Left ventricle myocardium inferior (tissue), 1 donor: ENCODE measurements at regions not wholly inside any gene's neighbourhood (a gene's known extent, or its start where the extent isn't known, plus 50 kb on each side); places are given as distances from the start of the nearest gene placed in this dataset.
"Not testable (repeated sequence)": the region's sequence is repeated elsewhere in the genome, so short reads cannot be mapped to it uniquely, and the experiment has no call there.

ENCODE experiments used
- DNase-seq: peaks from one replicate; pipeline ENCODE4 v3.0.0-alpha.2; 2020
- H3K27ac ChIP-seq: fragments of 200-600 bp; replicated peaks from 2 replicates; pipeline ENCODE4 v1.8.0; 2021
- H3K27me3 ChIP-seq: fragments of 200-600 bp; 2 replicates; pipeline ENCODE4 v1.8.0; 2021; ENCODE audit warnings: low read depth
- H3K36me3 ChIP-seq: fragments of 200-600 bp; 2 replicates; pipeline ENCODE4 v1.8.0; 2021
- H3K4me1 ChIP-seq: fragments of 200-600 bp; 2 replicates; pipeline ENCODE4 v1.8.0; 2021
- H3K4me3 ChIP-seq: fragments of 200-600 bp; 2 replicates; pipeline ENCODE4 v1.8.0; 2021; ENCODE audit warnings: mild to moderate bottlenecking, moderate library complexity
- H3K9me3 ChIP-seq: fragments of 200-600 bp; replicated peaks from 2 replicates; pipeline ENCODE4 v1.8.0; 2021
- intact Hi-C: fragments of 100-400 bp; cut with micrococcal nuclease; formaldehyde crosslinking; loops from one replicate; pipeline ENCODE4 v1.11.0; 2022
- TF ChIP-seq, protein P1 (sequence below): fragments of 200-600 bp; IDR thresholded peaks from 2 replicates; pipeline ENCODE4 v1.8.0; 2021; ENCODE audit warnings: antibody characterized with exemption, mild to moderate bottlenecking, borderline replicate concordance
- donor health status: DM: no; HTN: yes; CAD: no; lungs with severe emphysema.

DNA sequence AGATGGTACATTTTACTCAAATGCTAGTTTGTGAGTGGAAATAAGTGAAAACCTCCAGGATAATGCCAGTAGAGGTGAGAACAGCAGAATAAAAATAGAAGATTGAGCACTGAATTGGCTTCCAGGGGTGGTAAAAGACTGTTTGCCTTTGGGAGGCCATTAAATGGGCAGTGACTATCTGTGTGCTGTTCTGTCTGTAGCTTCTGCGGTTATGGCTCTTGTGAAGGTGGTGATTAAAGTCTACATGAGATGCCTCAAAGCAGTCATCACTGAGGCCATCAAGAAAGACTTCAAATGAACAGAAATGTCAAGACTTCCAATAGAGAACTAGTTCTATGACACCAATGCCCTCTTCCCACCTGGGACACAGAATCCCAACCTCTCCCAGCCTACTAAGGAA is 108.8 kb downstream of the EFHB start:
- Histone ChIP-seq H3K9me3 (peaks cover 29% of the 10 kb centered on the region), H3K36me3 (no peaks in the 10 kb centered on the region), H3K4me3 (no peak overlapping the region), H3K27me3 (no peaks in the 10 kb centered on the region), H3K4me1 (no peaks in the 10 kb centered on the region), H3K27ac (no peak overlapping the region)
- TF ChIP-seq, protein P1, sequence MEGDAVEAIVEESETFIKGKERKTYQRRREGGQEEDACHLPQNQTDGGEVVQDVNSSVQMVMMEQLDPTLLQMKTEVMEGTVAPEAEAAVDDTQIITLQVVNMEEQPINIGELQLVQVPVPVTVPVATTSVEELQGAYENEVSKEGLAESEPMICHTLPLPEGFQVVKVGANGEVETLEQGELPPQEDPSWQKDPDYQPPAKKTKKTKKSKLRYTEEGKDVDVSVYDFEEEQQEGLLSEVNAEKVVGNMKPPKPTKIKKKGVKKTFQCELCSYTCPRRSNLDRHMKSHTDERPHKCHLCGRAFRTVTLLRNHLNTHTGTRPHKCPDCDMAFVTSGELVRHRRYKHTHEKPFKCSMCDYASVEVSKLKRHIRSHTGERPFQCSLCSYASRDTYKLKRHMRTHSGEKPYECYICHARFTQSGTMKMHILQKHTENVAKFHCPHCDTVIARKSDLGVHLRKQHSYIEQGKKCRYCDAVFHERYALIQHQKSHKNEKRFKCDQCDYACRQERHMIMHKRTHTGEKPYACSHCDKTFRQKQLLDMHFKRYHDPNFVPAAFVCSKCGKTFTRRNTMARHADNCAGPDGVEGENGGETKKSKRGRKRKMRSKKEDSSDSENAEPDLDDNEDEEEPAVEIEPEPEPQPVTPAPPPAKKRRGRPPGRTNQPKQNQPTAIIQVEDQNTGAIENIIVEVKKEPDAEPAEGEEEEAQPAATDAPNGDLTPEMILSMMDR: no peak
- intact Hi-C loops: no loop called here
- no peak for DNase-seq

DNA sequence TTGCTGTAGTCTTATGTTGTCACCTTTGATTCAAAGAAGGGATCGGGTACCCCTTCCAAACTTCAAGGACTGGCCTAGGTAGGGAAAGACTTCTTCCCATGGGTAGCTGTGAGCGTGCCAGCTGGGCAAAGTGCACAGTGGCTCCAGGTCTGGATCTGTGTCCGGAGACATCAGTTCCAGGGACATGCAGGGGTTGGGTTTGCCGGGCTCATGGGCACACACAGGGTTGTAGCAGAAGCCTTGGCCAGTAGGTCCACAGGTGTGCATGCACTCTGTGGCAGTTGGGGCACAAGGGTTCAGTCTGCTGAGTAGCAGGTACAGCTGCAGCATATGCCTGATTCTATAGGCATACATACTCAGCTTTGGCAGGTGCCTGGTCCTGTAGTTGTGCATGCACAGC is 111.2 kb downstream of the EFHB start:
- H3K9me3 ChIP-seq: peaks cover 29% of the 10 kb centered on the region
- H3K27me3 ChIP-seq: no peaks in the 10 kb centered on the region
- TF ChIP-seq, protein P1: no peak
- DNase-seq: no peak
- no peak overlapping the region for H3K4me3 ChIP-seq
- H3K36me3 ChIP-seq: no peaks in the 10 kb centered on the region
- H3K4me1 ChIP-seq: no peaks in the 10 kb centered on the region
- no peak overlapping the region for H3K27ac ChIP-seq
- intact Hi-C loops: no loop called here

DNA sequence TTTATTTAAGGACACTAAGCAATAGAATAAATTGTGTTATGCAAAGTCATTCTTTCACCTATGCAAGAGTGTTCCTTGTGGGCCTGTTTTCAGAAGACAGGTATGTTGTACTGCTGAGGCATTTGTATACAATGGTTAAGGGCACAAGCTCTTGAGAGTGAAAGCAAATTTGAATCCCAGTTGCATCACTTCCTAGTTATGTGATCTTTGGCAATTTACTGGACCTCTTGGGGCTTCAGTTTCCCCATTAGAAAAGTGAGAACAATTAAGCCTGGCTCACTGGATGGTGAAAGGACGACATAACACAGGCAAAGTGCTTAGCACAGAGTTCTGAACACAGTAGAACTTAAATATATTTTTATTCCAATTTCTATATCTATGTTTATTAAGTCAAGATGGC is 117.4 kb downstream of the EFHB start:
- no peak overlapping the region for H3K27ac ChIP-seq
- H3K9me3 ChIP-seq: peaks cover 8% of the 10 kb centered on the region
- no peaks in the 10 kb centered on the region for H3K36me3 ChIP-seq
- DNase-seq: no peak
- H3K4me3 ChIP-seq: no peak overlapping the region
- H3K4me1 ChIP-seq: no peaks in the 10 kb centered on the region
- TF ChIP-seq, protein P1: no peak
- intact Hi-C loops: no loop called here
- H3K27me3 ChIP-seq: no peaks in the 10 kb centered on the region

DNA sequence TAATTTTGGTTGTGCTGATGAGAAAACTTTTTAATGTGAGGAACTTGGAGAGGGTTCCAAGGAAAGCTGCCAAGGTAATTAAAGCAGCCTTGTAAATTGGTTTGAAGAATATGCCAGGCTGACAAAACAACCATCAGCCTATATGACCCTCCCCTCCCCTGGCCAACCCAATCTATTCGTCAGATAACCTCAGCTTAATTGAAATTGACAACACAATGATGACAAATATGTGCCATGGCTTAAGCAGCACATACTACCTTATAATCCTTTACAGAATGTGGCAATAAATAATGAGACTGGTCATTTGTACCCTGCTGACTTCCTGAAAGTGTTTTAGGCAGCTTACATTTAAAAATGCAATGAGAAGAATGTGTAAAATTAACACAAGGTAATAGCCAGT is 118.2 kb downstream of the EFHB start:
- no peaks in the 10 kb centered on the region for H3K4me1 ChIP-seq
- no peak overlapping the region for H3K4me3 ChIP-seq
- peaks cover under 1% of the 10 kb centered on the region for H3K9me3 ChIP-seq
- intact Hi-C loops: no loop called here
- H3K36me3 ChIP-seq: no peaks in the 10 kb centered on the region
- H3K27me3 ChIP-seq: no peaks in the 10 kb centered on the region
- H3K27ac ChIP-seq: no peak overlapping the region
- no peak for DNase-seq
- TF ChIP-seq, protein P1: no peak

DNA sequence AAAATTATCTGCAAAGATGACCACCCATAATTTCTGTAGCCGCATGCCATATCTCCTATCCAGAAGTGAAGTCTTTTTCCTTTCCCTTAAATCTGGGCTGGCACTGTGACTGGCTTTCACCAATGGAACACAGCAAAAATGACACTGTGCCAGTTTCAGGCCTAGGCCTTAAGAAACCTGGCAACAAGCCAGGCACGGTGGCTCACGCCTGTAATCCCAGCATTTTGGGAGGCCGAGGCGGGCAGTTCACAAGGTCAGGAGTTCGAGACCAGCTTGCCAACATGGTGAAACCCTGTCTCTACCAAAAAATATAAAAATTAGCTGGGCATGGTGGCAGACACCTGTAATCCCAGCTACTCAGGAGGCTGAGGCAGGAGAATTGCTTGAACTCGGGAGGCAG is 120.3 kb downstream of the EFHB start:
- H3K9me3 ChIP-seq, DNase-seq, H3K4me1 ChIP-seq, H3K27ac ChIP-seq, H3K36me3 ChIP-seq, H3K27me3 ChIP-seq, H3K4me3 ChIP-seq, intact Hi-C loops: not testable (repeated sequence)

DNA sequence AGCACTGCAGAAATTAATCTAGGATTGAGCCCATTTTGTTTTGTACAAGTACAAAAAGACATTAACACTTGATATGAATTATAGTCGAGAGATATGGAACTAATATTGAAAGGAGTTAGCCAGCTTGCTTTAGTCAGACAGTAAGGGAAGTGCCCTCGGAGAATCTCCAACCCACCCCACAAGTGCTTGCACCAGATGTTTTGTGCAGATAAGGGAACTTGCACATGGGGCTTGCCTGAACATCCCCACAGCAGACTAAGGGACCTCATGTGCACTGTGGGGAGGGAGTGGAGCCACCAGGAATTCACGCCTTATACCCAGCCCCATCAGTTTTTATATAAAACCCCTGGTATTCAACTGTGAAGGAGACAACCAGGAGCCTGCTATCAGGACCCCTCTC is 122.3 kb downstream of the EFHB start:
- TF ChIP-seq, protein P1: no peak
- no peak for DNase-seq
- no peaks in the 10 kb centered on the region for H3K36me3 ChIP-seq
- no peak overlapping the region for H3K27ac ChIP-seq
- intact Hi-C loops: no loop called here
- no peaks in the 10 kb centered on the region for H3K4me1 ChIP-seq
- no peak overlapping the region for H3K4me3 ChIP-seq
- no peaks in the 10 kb centered on the region for H3K27me3 ChIP-seq
- H3K9me3 ChIP-seq: no peaks in the 10 kb centered on the region
